Endothelial cell of umbilical vein (primary cell): ENCODE measurements at regions not wholly inside any gene's neighbourhood (a gene's known extent, or its start where the extent isn't known, plus 50 kb on each side); places are given as distances from the start of the nearest gene placed in this dataset.

Experiments used
- BruUV-seq: library from RNA; stranded (reverse); fragments of 400-500 nt; replicated peaks from 2 replicates; lab custom pipeline; 2021; lab: Mats Ljungman, UMichigan
- CTCF ChIA-PET: fragments of 300-600, 350-600 bp; sonication (Branson Sonifier 250); formaldehyde crosslinking; loops from one replicate; lab custom pipeline; 2021; ENCODE audit warnings: antibody characterized with exemption, inconsistent platforms; lab: Charles Lee
- POLR2A ChIA-PET: fragments of 300-600, 350-600 bp; sonication (Branson Sonifier 250); formaldehyde crosslinking; loops from one replicate; lab custom pipeline; 2021; ENCODE audit warnings: antibody characterized with exemption, inconsistent platforms; lab: Charles Lee
- DNase-seq: peaks from one replicate; pipeline ENCODE4 v3.0.0-alpha.2; 2011; ENCODE audit warnings: low read depth, low spot score
- FAIRE-seq: peaks from 2 replicates; lab custom pipeline; 2011; peaks lifted over from hg19 to GRCh38; lab: Jason Lieb, UNC
- H2AFZ ChIP-seq: 2 replicates; pipeline ENCODE4 v1.6.0; 2012; ENCODE audit warnings: low read depth, low read length, control low read depth, inconsistent platforms
- H3K27ac ChIP-seq: 2 replicates; pipeline ENCODE4 v1.5.1; 2011; ENCODE audit warnings: low read depth, mild to moderate bottlenecking, control low read depth, low read length, moderate library complexity; ENCODE audit not compliant: insufficient read depth
- H3K27me3 ChIP-seq, 2 experiments: 2 replicates each; pipeline versions ENCODE4 v1.6.0 to v1.6.1; 2011; ENCODE audit warnings: low read length in 2 of 2, mixed read lengths in 1 of 2; ENCODE audit not compliant: control insufficient read depth in 2 of 2, insufficient read depth in 2 of 2
- H3K36me3 ChIP-seq, 2 experiments: 2 replicates in 1 of 2; 3 replicates in 1 of 2; pipeline ENCODE4 v1.5.1; 2011; ENCODE audit warnings: low read length in 2 of 2, mild to moderate bottlenecking in 1 of 2, moderate library complexity in 1 of 2; ENCODE audit not compliant: control insufficient read depth in 2 of 2, insufficient read depth in 2 of 2; ENCODE audit errors: extremely low read depth in 1 of 2
- H3K4me1 ChIP-seq: 3 replicates; pipeline ENCODE4 v1.5.1; 2011; ENCODE audit warnings: mild to moderate bottlenecking, low read length; ENCODE audit not compliant: control insufficient read depth, insufficient read depth; ENCODE audit errors: extremely low read depth
- H3K4me2 ChIP-seq: 2 replicates; pipeline ENCODE4 v1.6.1; 2011; ENCODE audit warnings: low read length, control low read depth, mixed read lengths; ENCODE audit not compliant: insufficient read depth
- H3K4me3 ChIP-seq, 3 experiments: fragments of 200-600 bp in 1 of 3; sonication (generic), shearing (Covaris generic) in 1 of 3; replicated peaks in 1 of 3; 2 replicates each; pipeline ENCODE4 v1.5.1; 2011 to 2016; ENCODE audit warnings: control low read depth in 3 of 3, low read length in 3 of 3, mild to moderate bottlenecking in 2 of 3, inconsistent platforms in 1 of 3, low read depth in 1 of 3, moderate library complexity in 1 of 3; ENCODE audit not compliant: insufficient read depth in 1 of 3
- H3K79me2 ChIP-seq: 2 replicates; pipeline ENCODE4 v1.6.0; 2012; ENCODE audit warnings: low read length, inconsistent platforms; ENCODE audit not compliant: control insufficient read depth, insufficient read depth
- H3K9ac ChIP-seq: replicated peaks from 2 replicates; pipeline ENCODE3; 2011; ENCODE audit warnings: low read length, control low read depth; ENCODE audit not compliant: insufficient read depth; ENCODE audit errors: extremely low read depth
- H3K9me1 ChIP-seq: replicated peaks from 3 replicates; pipeline ENCODE4 v1.6.0; 2011; ENCODE audit warnings: mild to moderate bottlenecking, low read length; ENCODE audit not compliant: control insufficient read depth, insufficient read depth; ENCODE audit errors: extremely low read depth
- H3K9me3 ChIP-seq: replicated peaks from 2 replicates; pipeline ENCODE4 v1.5.1; 2012; ENCODE audit warnings: low read length, inconsistent platforms; ENCODE audit not compliant: control insufficient read depth, insufficient read depth
- H4K20me1 ChIP-seq: replicated peaks from 2 replicates; pipeline ENCODE3; 2011; ENCODE audit warnings: mild to moderate bottlenecking, low read length; ENCODE audit not compliant: control insufficient read depth, insufficient read depth; ENCODE audit errors: extremely low read depth
- CTCF ChIP-seq, 2 donors: IDR thresholded peaks; 1 replicate in 1 of 2; 2 replicates in 1 of 2; pipeline ENCODE4 v1.5.1; 2011; ENCODE audit warnings: low read length in 2 of 2, mild to moderate bottlenecking in 2 of 2, moderate library complexity in 2 of 2, control low read depth in 1 of 2, inconsistent platforms in 1 of 2, low read depth in 1 of 2; ENCODE audit not compliant: insufficient read depth in 1 of 2; ENCODE audit errors: extremely low read depth in 1 of 2
- EZH2 ChIP-seq: IDR thresholded peaks from 2 replicates; pipeline ENCODE4 v1.6.1; 2012; ENCODE audit warnings: borderline replicate concordance, low read depth, mild to moderate bottlenecking, moderate library complexity, low read length, inconsistent platforms; ENCODE audit not compliant: severe bottlenecking
- FOS ChIP-seq: IDR thresholded peaks from 2 replicates; pipeline ENCODE4 v1.6.1; 2011; ENCODE audit warnings: mild to moderate bottlenecking, low read length, moderate library complexity, borderline replicate concordance; ENCODE audit not compliant: insufficient read depth
- GATA2 ChIP-seq: IDR thresholded peaks from 2 replicates; pipeline ENCODE4 v1.7.0; 2011; ENCODE audit warnings: low read depth, mild to moderate bottlenecking, moderate library complexity, mixed read lengths, low read length; ENCODE audit not compliant: insufficient read length, insufficient read depth
- JUN ChIP-seq: IDR thresholded peaks from 2 replicates; pipeline ENCODE4 v1.6.1; 2011; ENCODE audit warnings: borderline replicate concordance, low read depth; ENCODE audit not compliant: insufficient read length, insufficient read depth
- MYC ChIP-seq: IDR thresholded peaks from one replicate; pipeline ENCODE4 v1.6.1; 2011; ENCODE audit warnings: mild to moderate bottlenecking, low read depth, low read length
- POLR2A ChIP-seq: IDR thresholded peaks from 2 replicates; pipeline ENCODE4 v1.6.1; 2012; ENCODE audit warnings: low read depth, mild to moderate bottlenecking, control low read depth, low read length
- POLR2AphosphoS5 ChIP-seq: IDR thresholded peaks from 2 replicates; pipeline ENCODE4 v1.6.1; 2012; ENCODE audit warnings: low read depth, mild to moderate bottlenecking, control low read depth, low read length, moderate library complexity; ENCODE audit not compliant: insufficient read depth
- dilution Hi-C: fragments of 300-500 bp; cut with MboI; formaldehyde crosslinking; loops from one replicate; pipeline ENCODE4 v1.15.0; 2019; ENCODE audit warnings: low sequenced_read_pairs; ENCODE audit not compliant: extremely low pct_ligation_motif_present
- intact Hi-C: fragments of 100-400 bp; cut with micrococcal nuclease; formaldehyde crosslinking; loops from one replicate; pipeline ENCODE4 v1.10.0; 2022
- TF ChIP-seq, protein P1 (sequence below): IDR thresholded peaks from 2 replicates; pipeline ENCODE4 v1.6.1; 2011; ENCODE audit not compliant: insufficient read depth, insufficient read length

GRCh38 chr10:64316416-64316815, 795.2 kb downstream of the REEP3 start:
- no peak for TF ChIP-seq EZH2
- no peak for TF ChIP-seq MYC
- no peak for TF ChIP-seq POLR2A
- H3K27me3 ChIP-seq: no peaks in the 10 kb centered on the region

DNA sequence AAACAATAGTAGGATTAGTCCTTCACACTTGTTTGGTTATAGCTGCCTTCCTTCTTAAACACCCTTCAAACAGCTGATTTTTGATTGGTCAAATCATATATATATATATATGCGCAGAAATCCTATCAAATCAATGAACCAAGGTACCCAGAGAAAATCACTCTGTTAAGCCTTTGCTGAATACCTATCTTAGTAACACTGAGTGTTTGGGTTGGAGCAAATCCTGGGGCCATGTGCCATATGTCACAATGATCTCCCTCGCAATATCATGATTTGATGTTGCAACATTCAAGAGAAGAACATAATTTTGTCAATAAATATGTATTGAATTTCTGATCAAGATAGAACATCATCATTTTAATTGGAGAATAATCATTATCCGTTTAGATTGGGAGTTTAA, 795.6 kb downstream of the REEP3 start:
- H3K4me1 ChIP-seq: no peaks in the 10 kb centered on the region
- TF ChIP-seq EZH2: no peak
- no peak for TF ChIP-seq JUN
- no peak for TF ChIP-seq MYC
- TF ChIP-seq GATA2: no peak
- TF ChIP-seq POLR2AphosphoS5: no peak
- no peak for TF ChIP-seq POLR2A
- no peak for TF ChIP-seq FOS
- TF ChIP-seq, protein P1, sequence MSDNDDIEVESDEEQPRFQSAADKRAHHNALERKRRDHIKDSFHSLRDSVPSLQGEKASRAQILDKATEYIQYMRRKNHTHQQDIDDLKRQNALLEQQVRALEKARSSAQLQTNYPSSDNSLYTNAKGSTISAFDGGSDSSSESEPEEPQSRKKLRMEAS: no peak
- no peak for TF ChIP-seq CTCF (IDR thresholded peaks at IDR 0.05; ENCODE audit: extremely low read depth in 1 of 2, insufficient read depth in 1 of 2, low read depth in 1 of 2, low read length in 2 of 2)
- no peak for FAIRE-seq
- intact Hi-C loops: no loop called here
- no peak overlapping the region for H3K27ac ChIP-seq
- H3K9me1 ChIP-seq: no peaks in the 10 kb centered on the region
- no peaks in the 10 kb centered on the region for H3K79me2 ChIP-seq
- H3K9ac ChIP-seq: no peak overlapping the region
- no peak overlapping the region for H2AFZ ChIP-seq
- ChIA-PET CTCF (no interaction called here), POLR2A (no interaction called here)
- DNase-seq: no peak
- BruUV-seq: no TSS peak
- H3K9me3 ChIP-seq: no peaks in the 10 kb centered on the region
- dilution Hi-C loops: no loop called here
- H4K20me1 ChIP-seq: no peaks in the 10 kb centered on the region
- no peak overlapping the region for H3K4me2 ChIP-seq
- H3K27me3 ChIP-seq: no peaks in the 10 kb centered on the region
- H3K36me3 ChIP-seq: no peaks in the 10 kb centered on the region
- no peak overlapping the region for H3K4me3 ChIP-seq

More at GRCh38 chr10:64316416-64316815, 795.2 kb downstream of the REEP3 start:
- H3K4me1 ChIP-seq: no peaks in the 10 kb centered on the region
- POLR2A ChIA-PET: no interaction called here
- no peaks in the 10 kb centered on the region for H3K9me1 ChIP-seq
- H3K9me3 ChIP-seq: no peaks in the 10 kb centered on the region
- dilution Hi-C loops (no loop called here), intact Hi-C loops (no loop called here)
- DNase-seq (no peak), FAIRE-seq (no peak)
- H3K4me2 ChIP-seq: no peak overlapping the region
- CTCF ChIA-PET: no interaction called here
- H3K27ac ChIP-seq: no peak overlapping the region
- no peaks in the 10 kb centered on the region for H3K36me3 ChIP-seq
- H3K79me2 ChIP-seq: no peaks in the 10 kb centered on the region
- H3K4me3 ChIP-seq: no peak overlapping the region
- no TSS peak for BruUV-seq
- H4K20me1 ChIP-seq: no peaks in the 10 kb centered on the region
- no peak overlapping the region for H3K9ac ChIP-seq
- H2AFZ ChIP-seq: no peak overlapping the region
